Ovary (tissue), 3 donors: ENCODE measurements at regions not wholly inside any gene's neighbourhood (a gene's known extent, or its start where the extent isn't known, plus 50 kb on each side); places are given as distances from the start of the nearest gene placed in this dataset.
"Not testable (repeated sequence)": the region's sequence is repeated elsewhere in the genome, so short reads cannot be mapped to it uniquely, and the experiment has no call there.

Source experiments
- EP300 ChIP-seq: sonication (generic); formaldehyde crosslinking; IDR thresholded peaks from one replicate; pipeline ENCODE4 v1.6.1; 2017; ENCODE audit warnings: antibody characterized with exemption
- POLR2A ChIP-seq: fragments of 450-650 bp; IDR thresholded peaks from one replicate; pipeline ENCODE4 v1.6.1; 2017; ENCODE audit warnings: antibody characterized with exemption, mild to moderate bottlenecking, moderate library complexity
- TF ChIP-seq, protein P1 (sequence below), 3 donors: fragments of 450-650 bp in 2 of 3; fragments of 200-600 bp in 1 of 3; IDR thresholded peaks; one replicate each; pipeline versions ENCODE4 v1.5.1 to v1.8.0; 2016 to 2022; ENCODE audit warnings: antibody characterized with exemption in 3 of 3, mild to moderate bottlenecking in 1 of 3
- donor health status: DM: no; HTN: no; CAD: no.

DNA sequence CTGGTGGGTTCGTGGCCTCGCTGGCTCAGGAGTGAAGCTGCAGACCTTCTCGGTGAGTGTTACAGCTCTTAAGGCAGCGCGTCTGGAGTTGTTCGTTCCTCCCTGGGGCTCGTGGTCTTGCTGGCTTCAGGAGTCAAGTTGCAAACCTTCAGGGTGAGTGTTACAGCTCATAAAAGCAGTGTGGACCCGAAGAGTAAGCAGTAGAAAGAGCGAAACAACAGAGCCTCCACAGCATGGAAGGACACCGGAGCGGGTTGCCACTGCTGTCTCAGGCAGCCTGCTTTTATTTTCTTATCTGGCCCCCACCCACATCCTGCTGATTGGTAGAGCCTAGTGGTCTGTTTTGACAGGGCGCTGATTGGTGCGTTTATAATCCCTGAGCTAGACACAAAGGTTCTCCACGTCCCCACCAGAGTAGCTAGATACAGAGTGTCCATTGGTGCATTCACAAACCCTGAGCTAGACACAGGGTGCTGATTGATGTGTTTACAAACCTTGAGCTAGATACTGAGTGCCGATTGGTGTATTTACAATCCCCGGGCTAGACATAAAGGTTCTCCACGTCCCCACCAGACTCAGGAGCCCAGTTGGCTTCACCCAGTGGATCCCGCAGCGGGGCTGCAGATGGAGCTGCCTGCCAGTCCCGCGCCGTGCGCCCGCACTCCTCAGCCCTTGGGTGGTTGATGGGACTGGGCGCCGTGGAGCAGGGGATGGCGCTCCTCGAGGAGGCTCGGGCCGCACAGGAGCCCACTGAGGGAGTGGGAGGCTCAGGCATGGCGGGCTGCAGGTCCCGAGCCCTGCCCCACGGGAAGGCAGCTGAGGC lies 111.9 kb downstream of the ZNF330 start:
- TF ChIP-seq, protein P1, sequence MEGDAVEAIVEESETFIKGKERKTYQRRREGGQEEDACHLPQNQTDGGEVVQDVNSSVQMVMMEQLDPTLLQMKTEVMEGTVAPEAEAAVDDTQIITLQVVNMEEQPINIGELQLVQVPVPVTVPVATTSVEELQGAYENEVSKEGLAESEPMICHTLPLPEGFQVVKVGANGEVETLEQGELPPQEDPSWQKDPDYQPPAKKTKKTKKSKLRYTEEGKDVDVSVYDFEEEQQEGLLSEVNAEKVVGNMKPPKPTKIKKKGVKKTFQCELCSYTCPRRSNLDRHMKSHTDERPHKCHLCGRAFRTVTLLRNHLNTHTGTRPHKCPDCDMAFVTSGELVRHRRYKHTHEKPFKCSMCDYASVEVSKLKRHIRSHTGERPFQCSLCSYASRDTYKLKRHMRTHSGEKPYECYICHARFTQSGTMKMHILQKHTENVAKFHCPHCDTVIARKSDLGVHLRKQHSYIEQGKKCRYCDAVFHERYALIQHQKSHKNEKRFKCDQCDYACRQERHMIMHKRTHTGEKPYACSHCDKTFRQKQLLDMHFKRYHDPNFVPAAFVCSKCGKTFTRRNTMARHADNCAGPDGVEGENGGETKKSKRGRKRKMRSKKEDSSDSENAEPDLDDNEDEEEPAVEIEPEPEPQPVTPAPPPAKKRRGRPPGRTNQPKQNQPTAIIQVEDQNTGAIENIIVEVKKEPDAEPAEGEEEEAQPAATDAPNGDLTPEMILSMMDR (IDR thresholded peaks at IDR 0.05): not testable (repeated sequence)
- not testable (repeated sequence) for TF ChIP-seq POLR2A, EP300
